ENCODE measurements at regions not wholly inside any gene's neighbourhood (a gene's known extent, or its start where the extent isn't known, plus 50 kb on each side); places are given as distances from the start of the nearest gene placed in this dataset.

DNA sequence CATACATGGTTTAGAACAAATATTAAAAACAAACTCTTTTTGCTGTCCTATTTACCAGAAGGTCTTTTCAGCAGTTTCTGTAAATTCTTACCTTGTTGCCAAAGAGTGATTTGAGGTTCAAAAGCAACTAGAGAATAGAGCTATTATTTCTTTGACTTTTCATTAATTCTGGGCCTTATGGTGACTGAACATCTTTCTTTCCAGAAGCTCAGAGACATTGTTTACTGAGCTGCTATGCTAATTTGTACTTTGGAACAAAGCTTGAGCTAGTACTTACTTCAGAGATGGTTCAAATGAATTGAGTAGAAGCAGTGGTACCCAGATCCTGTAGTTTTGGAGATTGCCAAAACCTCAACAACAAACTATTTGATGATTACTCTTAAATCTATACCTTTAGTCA, 331.2 kb downstream of the SPRY2 start:
- TF ChIP-seq, protein P1, sequence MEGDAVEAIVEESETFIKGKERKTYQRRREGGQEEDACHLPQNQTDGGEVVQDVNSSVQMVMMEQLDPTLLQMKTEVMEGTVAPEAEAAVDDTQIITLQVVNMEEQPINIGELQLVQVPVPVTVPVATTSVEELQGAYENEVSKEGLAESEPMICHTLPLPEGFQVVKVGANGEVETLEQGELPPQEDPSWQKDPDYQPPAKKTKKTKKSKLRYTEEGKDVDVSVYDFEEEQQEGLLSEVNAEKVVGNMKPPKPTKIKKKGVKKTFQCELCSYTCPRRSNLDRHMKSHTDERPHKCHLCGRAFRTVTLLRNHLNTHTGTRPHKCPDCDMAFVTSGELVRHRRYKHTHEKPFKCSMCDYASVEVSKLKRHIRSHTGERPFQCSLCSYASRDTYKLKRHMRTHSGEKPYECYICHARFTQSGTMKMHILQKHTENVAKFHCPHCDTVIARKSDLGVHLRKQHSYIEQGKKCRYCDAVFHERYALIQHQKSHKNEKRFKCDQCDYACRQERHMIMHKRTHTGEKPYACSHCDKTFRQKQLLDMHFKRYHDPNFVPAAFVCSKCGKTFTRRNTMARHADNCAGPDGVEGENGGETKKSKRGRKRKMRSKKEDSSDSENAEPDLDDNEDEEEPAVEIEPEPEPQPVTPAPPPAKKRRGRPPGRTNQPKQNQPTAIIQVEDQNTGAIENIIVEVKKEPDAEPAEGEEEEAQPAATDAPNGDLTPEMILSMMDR (IDR thresholded peaks at IDR 0.05), result no peak
- no peak for TF ChIP-seq POLR2A (IDR thresholded peaks at IDR 0.05)

All from transverse colon (tissue), 3 donors.